SK-MEL-5 (cell line): ENCODE measurements at regions not wholly inside any gene's neighbourhood (a gene's known extent, or its start where the extent isn't known, plus 50 kb on each side); places are given as distances from the start of the nearest gene placed in this dataset.
"Not testable (repeated sequence)": the region's sequence is repeated elsewhere in the genome, so short reads cannot be mapped to it uniquely, and the experiment has no call there.

Experiments
- DNase-seq: peaks from one replicate; pipeline ENCODE4 v3.0.0-alpha.2; 2016; ENCODE audit warnings: low read depth, low spot score
- in situ Hi-C: cut with HindIII; loops from 2 replicates; pipeline ENCODE4 v1.10.0; 2016; ENCODE audit warnings: low sequenced_read_pairs, high pct_unique_total_duplicates, low pct_unique_long_range_greater_than_20kb

DNA sequence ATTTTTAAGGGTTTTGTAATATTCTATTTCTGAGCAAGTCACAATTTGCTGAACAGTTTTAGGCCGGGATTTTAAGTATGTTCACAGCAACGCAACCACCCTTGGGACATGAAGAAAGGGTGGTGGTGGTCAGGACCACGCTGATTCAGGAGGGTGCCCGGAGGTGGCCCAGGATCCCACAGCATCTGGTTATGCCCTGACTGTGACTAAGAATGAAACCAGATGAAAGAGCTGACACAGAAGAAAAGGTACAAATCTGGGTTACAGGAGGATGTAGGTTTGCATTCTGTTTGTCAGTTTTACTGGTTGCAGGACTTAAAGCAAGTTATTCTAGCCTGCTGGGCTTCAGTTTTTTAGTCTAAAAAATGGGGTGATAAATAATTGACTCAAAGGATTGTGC is 279.7 kb downstream of the CCSER2 start:
- in situ Hi-C loops = no loop called here
- no peak for DNase-seq

GRCh38 chr10:84613336-84614021 is 285.1 kb downstream of the CCSER2 start:
- in situ Hi-C loops = no loop called here
- DNase-seq = peak; percentile 89

GRCh38 chr10:84626397-84627087 is 298.2 kb downstream of the CCSER2 start:
- DNase-seq = no peak
- in situ Hi-C loops = no loop called here

DNA sequence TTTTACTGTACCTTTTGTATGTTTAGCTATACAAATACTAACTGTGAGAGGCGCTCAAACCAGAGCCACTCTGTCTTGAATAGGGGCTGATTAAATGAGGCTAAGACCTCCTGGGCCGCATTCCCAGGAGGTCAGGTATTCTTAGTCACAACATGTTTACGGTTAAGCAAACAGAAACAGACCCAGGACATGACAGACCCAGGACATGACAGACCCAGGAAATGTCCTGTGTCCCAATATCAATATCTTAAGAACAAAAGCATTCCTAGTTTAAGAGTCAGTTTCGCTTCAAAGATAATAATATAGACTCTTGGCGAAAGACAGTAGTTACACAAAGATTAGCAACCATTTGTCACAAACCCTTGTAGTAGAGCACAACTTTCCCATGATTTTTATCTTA is 304.5 kb downstream of the CCSER2 start:
- DNase-seq = no peak
- in situ Hi-C loops = no loop called here

DNA sequence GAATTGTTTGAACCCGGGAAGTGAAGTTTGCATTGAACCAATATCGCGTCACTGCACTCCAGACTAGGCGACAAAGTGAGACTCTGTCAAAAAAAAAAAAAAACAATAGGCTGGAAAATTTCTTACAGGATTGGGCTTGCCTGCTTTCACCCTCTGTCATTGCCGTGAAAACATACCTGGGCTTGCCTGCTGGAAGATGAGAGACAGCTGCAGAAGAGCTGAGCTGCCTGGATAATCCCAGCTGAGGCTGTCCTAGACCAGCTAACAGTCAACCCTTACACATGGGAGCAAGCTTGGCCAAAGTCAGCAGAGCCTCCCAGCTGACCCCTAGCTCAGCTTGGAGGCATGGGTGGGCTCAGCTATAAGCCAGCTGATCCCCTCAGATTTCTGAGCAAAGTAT is 306.2 kb downstream of the CCSER2 start:
- in situ Hi-C loops = no loop called here
- no peak for DNase-seq

DNA sequence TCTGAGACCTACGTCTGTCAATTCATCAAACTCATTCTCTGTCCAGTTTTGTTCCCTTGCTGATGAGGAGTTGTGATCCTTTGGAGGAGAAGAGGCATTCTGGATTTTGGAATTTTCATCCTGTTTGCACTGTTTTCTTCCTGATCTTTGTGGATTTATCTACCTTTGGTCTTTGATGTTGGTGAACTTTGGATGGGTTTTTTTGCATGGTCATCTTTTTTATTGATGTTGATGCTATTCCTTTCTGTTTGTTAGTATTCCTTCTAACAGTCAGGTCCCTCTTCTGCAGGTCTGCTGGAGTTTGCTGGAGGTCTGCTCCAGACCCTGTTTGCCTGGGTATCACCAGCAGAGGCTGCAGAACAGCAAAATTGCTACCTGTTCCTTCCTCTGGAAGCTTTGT is 322.2 kb downstream of the CCSER2 start:
- DNase-seq, in situ Hi-C loops: not testable (repeated sequence)

GRCh38 chr10:84654671-84655070 is 326.3 kb downstream of the CCSER2 start:
- no peak for DNase-seq
- in situ Hi-C loops = no loop called here

GRCh38 chr10:84659027-84659426 is 330.6 kb downstream of the CCSER2 start:
- no peak for DNase-seq
- in situ Hi-C loops = no loop called here

DNA sequence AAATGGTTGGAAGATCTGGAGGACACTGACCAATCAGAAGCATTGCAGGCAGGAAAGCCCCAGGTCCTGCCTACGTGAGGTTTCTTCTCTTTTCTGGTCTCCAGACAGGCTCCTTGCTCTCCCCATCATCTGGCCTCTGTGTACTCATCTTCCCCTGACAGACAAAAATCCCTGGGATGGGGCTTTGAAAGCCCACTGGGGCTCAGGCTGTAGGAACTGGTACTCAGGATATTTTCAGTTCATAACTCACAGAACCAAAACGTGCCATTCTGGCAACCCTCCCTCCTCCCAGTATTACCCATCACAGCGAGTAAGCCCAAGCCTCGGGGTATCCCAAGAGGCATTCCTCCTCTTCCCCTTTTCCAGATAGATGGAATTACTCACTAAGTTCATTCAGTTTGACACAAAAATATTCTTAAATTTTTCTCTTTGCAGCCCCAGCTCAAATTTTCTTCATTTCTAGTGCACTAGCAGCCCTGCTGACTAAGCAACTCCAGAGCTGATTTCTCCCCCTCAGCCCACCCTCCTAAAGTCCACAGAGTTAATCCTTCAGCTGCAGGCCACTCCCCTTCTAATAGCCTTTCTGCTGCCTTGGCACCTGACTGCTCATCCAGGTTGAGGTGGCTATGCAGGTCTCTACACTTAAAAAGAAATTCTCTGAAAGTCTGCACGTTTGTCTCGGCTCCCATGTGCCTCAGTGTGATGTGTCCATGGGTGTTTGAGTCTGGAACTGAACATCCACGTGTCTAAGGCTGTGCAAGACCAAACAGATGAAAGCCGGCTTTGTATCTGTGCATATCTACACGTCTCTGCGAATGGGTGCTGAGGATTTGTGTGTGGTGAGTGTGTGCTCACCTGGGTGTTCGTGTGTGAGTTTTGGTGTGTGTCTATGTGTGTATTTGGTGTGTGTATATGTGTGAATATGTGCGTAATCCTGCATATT is 331.4 kb downstream of the CCSER2 start:
- DNase-seq = no peak
- in situ Hi-C loops = no loop called here

- DNase-seq = no peak
- in situ Hi-C loops = no loop called here
These were observed 332.2 kb downstream of the CCSER2 start for GRCh38 chr10:84660450-84661159.

GRCh38 chr10:84665211-84665610 is 336.8 kb downstream of the CCSER2 start:
- in situ Hi-C loops = no loop called here
- no peak for DNase-seq

- peak; percentile 72 for DNase-seq
- in situ Hi-C loops = no loop called here
These were observed 337.6 kb downstream of the CCSER2 start for GRCh38 chr10:84665883-84666463.

DNA sequence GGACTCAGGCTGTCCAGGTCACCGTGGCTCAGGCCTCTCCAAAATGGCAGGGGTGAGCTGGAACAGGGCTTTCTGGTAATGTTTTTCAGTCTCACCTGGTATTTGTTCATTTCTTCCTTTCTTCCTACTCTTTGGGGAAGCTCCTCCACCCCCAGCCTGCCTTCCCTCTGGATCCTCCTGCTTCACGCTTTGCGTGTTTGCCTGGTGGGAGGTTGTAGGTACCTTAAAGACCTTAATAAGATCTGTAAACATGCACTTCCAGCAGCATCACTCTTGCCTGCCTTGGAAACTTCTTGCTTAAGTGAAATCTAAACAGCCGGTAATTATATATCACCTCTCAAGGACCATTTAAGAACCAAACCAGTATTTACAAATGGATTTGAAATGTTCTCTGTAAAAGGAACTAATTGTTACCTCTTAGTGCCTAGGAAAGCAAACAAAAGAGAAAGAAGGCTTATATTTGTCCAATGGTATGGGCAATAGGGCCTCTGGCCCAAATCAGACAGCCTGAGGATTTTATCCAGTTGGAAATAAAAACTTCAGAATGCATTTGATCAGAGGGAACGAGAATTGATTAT is 339.9 kb downstream of the CCSER2 start:
- in situ Hi-C loops = no loop called here
- no peak for DNase-seq

DNA sequence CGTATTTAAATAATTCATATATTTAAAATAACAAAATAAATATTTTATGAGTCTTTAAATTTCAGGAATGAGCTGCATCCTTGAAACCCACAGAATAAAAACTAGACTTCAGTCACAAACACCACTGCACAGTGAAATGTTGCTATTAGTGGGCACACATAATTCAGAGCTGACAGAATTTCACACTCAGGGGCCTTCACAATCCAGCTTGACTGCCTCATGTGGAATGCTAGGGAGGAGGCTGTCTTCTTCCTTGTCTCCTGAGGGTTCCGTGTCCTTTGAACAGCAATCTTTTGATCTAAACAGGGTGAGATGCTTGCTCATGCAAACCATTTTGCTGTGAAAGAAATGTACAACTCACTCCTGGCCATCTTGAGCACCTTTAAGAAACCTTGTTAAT is 346.7 kb downstream of the CCSER2 start:
- in situ Hi-C loops = no loop called here

GRCh38 chr10:84676536-84676935 is 348.1 kb downstream of the CCSER2 start:
- in situ Hi-C loops = no loop called here
- no peak for DNase-seq

More for the DNA sequence above, 346.7 kb downstream of the CCSER2 start:
- DNase-seq = no peak

DNA sequence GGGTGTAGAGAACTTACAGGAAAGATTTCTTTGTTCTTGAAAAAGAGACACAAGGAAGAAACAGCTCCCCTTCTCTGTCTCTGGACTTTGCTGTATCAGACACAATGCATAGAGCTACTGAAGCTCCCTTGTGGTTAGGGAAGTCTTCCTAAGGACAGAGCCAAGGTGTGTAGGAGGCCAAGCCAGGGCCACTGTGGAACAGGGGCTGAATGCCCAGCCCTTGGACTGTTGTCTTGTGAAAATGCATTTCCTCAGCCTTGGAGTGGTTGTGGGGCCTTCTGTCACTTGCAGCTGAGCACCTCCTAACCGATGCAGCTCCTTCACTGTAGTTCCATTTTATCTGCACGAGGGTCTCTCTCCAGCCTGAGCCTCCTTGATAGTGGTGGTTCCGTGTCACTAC is 353.4 kb downstream of the CCSER2 start:
- in situ Hi-C loops = no loop called here
- no peak for DNase-seq

DNA sequence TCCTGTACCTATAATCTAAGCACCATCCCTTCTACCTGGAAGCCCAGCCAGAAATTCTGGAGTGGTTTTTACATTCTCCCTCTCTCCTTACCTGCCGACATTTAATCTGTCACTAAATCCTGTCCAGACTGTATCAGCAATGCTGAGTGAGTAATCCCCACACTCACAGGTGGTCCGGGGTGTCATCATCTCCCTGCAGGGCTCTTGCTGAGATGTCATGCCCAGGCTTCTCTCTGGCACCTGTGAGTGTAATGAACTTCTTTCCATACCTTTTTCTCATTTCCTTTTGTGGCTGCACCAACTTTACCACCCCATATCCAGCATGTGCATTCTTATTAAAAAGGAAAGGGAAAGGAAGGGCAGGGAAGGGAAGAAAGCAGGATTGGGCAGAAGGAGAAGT is 355.2 kb downstream of the CCSER2 start:
- in situ Hi-C loops = no loop called here
- no peak for DNase-seq
